ENCODE measurements at regions not wholly inside any gene's neighbourhood (a gene's known extent, or its start where the extent isn't known, plus 50 kb on each side); places are given as distances from the start of the nearest gene placed in this dataset.

GRCh38 chr6:11640486-11640885 is 102.9 kb downstream of the TMEM170B start:
- no peaks in the 10 kb centered on the region for H3K27me3 ChIP-seq
- no peak overlapping the region for H3K27ac ChIP-seq
- H3K36me3 ChIP-seq: no peaks in the 10 kb centered on the region
- no peak for DNase-seq (ENCODE audit: low spot score in 2 of 2)
- no peaks in the 10 kb centered on the region for H3K9me3 ChIP-seq
- intact Hi-C loops (cut with DNase I; ENCODE audit: low total_unique reads): no loop called here
- H3K4me3 ChIP-seq: no peak overlapping the region
- no peak for TF ChIP-seq POLR2A (IDR thresholded peaks at IDR 0.05)
- no peaks in the 10 kb centered on the region for H3K4me1 ChIP-seq

GRCh38 chr6:11644071-11644470 is 106.5 kb downstream of the TMEM170B start:
- no peak for TF ChIP-seq POLR2AphosphoS5 (IDR thresholded peaks at IDR 0.05)
- TF ChIP-seq, protein P1, sequence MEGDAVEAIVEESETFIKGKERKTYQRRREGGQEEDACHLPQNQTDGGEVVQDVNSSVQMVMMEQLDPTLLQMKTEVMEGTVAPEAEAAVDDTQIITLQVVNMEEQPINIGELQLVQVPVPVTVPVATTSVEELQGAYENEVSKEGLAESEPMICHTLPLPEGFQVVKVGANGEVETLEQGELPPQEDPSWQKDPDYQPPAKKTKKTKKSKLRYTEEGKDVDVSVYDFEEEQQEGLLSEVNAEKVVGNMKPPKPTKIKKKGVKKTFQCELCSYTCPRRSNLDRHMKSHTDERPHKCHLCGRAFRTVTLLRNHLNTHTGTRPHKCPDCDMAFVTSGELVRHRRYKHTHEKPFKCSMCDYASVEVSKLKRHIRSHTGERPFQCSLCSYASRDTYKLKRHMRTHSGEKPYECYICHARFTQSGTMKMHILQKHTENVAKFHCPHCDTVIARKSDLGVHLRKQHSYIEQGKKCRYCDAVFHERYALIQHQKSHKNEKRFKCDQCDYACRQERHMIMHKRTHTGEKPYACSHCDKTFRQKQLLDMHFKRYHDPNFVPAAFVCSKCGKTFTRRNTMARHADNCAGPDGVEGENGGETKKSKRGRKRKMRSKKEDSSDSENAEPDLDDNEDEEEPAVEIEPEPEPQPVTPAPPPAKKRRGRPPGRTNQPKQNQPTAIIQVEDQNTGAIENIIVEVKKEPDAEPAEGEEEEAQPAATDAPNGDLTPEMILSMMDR (IDR thresholded peaks at IDR 0.05): no peak
- no peak for TF ChIP-seq POLR2A (IDR thresholded peaks at IDR 0.05)
- no peaks in the 10 kb centered on the region for H3K9me3 ChIP-seq
- H3K4me3 ChIP-seq: no peak overlapping the region
- DNase-seq (ENCODE audit: low spot score in 2 of 2): no peak
- intact Hi-C loops (cut with DNase I; ENCODE audit: low total_unique reads): no loop called here
- no peaks in the 10 kb centered on the region for H3K4me1 ChIP-seq
- H3K27me3 ChIP-seq: no peaks in the 10 kb centered on the region
- no peaks in the 10 kb centered on the region for H3K36me3 ChIP-seq
- H3K27ac ChIP-seq: no peak overlapping the region

- DNase-seq (ENCODE audit: low spot score in 2 of 2): no peak
- no peaks in the 10 kb centered on the region for H3K36me3 ChIP-seq
- intact Hi-C loops (cut with DNase I; ENCODE audit: low total_unique reads): no loop called here
- TF ChIP-seq POLR2AphosphoS5 (IDR thresholded peaks at IDR 0.05) (no peak), POLR2A (IDR thresholded peaks at IDR 0.05) (no peak)
- TF ChIP-seq, protein P1 (IDR thresholded peaks at IDR 0.05): no peak
- no peaks in the 10 kb centered on the region for H3K4me1 ChIP-seq
- no peak overlapping the region for H3K27ac ChIP-seq
- no peaks in the 10 kb centered on the region for H3K9me3 ChIP-seq
- no peak overlapping the region for H3K4me3 ChIP-seq
- H3K27me3 ChIP-seq: no peaks in the 10 kb centered on the region
Measured at GRCh38 chr6:11644601-11645000, 107.1 kb downstream of the TMEM170B start.

GRCh38 chr6:11645016-11645415 is 107.5 kb downstream of the TMEM170B start:
- Histone ChIP-seq H3K4me3 (no peak overlapping the region), H3K27me3 (no peaks in the 10 kb centered on the region), H3K27ac (no peak overlapping the region), H3K36me3 (no peaks in the 10 kb centered on the region), H3K9me3 (no peaks in the 10 kb centered on the region), H3K4me1 (no peaks in the 10 kb centered on the region)
- intact Hi-C loops (cut with DNase I; ENCODE audit: low total_unique reads): no loop called here
- DNase-seq (ENCODE audit: low spot score in 2 of 2): no peak
- TF ChIP-seq POLR2AphosphoS5 (IDR thresholded peaks at IDR 0.05): no peak
- no peak for TF ChIP-seq POLR2A (IDR thresholded peaks at IDR 0.05)
- TF ChIP-seq, protein P1 (IDR thresholded peaks at IDR 0.05): no peak

DNA sequence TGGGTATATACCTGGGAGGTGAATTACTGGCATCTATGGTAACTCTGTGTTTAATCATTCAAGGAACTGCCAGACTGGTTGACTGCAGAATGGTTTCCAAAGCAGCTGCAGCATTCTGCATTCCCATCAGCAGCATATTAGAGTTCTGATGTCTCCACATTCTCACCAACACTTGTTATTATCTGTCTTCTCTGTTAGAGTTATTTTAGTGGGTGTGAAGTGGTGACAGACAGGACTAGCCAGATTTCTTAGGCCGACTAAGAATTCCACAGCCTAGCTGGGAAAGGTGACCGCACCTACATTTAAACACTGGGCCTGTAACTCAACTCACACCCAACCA is 110.9 kb downstream of the TMEM170B start:
- Histone ChIP-seq H3K4me3 (no peak overlapping the region), H3K27ac (no peak overlapping the region), H3K4me1 (no peaks in the 10 kb centered on the region), H3K27me3 (no peaks in the 10 kb centered on the region), H3K36me3 (no peaks in the 10 kb centered on the region), H3K9me3 (no peaks in the 10 kb centered on the region)
- intact Hi-C loops (cut with DNase I; ENCODE audit: low total_unique reads): no loop called here
- TF ChIP-seq POLR2A (IDR thresholded peaks at IDR 0.05) (no peak), POLR2AphosphoS5 (IDR thresholded peaks at IDR 0.05) (no peak)
- TF ChIP-seq, protein P1 (IDR thresholded peaks at IDR 0.05): no peak
- DNase-seq (ENCODE audit: low spot score in 2 of 2): no peak

DNA sequence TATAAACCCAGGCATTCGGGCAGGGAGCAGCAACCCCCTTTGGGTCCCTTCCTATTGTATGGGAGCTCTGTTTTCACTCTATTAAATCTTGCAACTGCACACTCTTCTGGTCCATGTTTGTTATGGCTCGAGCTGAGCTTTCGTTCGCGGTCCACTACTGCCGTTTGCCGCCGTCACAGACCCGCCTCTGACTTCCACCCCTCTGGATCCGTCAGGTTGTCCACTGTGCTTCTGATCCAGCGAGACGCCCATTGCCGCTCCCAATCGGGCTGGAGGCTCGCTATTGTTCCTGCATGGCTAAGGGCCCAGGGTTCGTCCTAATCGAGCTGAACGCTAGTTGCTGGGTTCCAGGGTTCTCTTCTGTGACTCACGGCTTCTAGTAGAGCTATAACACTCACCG is 111.3 kb downstream of the TMEM170B start:
- H3K36me3 ChIP-seq: no peaks in the 10 kb centered on the region
- no peaks in the 10 kb centered on the region for H3K27me3 ChIP-seq
- DNase-seq (ENCODE audit: low spot score in 2 of 2): no peak
- H3K4me1 ChIP-seq: no peaks in the 10 kb centered on the region
- no peaks in the 10 kb centered on the region for H3K9me3 ChIP-seq
- intact Hi-C loops (cut with DNase I; ENCODE audit: low total_unique reads): no loop called here
- H3K4me3 ChIP-seq: no peak overlapping the region
- H3K27ac ChIP-seq: no peak overlapping the region
- no peak for TF ChIP-seq POLR2A (IDR thresholded peaks at IDR 0.05)
- no peak for TF ChIP-seq POLR2AphosphoS5 (IDR thresholded peaks at IDR 0.05)
- TF ChIP-seq, protein P1 (IDR thresholded peaks at IDR 0.05): no peak

Data from breast epithelium (tissue), 4 donors.